ENCODE measurements at regions not wholly inside any gene's neighbourhood (a gene's known extent, or its start where the extent isn't known, plus 50 kb on each side); places are given as distances from the start of the nearest gene placed in this dataset.
"Not testable (repeated sequence)": the region's sequence is repeated elsewhere in the genome, so short reads cannot be mapped to it uniquely, and the experiment has no call there.

- not testable (repeated sequence) for H3K4me1 Mint-ChIP-seq; H3K27ac Mint-ChIP-seq (ENCODE audit: low read depth); H3K4me3 Mint-ChIP-seq; DNase-seq (ENCODE audit: low spot score in 2 of 2); H3K27me3 Mint-ChIP-seq; H3K36me3 Mint-ChIP-seq (ENCODE audit: insufficient read depth); H3K9me3 Mint-ChIP-seq; ATAC-seq (replicated peaks; ENCODE audit: extremely low read depth, poor library complexity, severe bottlenecking)
Measured at GRCh38 chr16:29340235-29340634, 66.3 kb downstream of the NPIPB11 start.

DNA sequence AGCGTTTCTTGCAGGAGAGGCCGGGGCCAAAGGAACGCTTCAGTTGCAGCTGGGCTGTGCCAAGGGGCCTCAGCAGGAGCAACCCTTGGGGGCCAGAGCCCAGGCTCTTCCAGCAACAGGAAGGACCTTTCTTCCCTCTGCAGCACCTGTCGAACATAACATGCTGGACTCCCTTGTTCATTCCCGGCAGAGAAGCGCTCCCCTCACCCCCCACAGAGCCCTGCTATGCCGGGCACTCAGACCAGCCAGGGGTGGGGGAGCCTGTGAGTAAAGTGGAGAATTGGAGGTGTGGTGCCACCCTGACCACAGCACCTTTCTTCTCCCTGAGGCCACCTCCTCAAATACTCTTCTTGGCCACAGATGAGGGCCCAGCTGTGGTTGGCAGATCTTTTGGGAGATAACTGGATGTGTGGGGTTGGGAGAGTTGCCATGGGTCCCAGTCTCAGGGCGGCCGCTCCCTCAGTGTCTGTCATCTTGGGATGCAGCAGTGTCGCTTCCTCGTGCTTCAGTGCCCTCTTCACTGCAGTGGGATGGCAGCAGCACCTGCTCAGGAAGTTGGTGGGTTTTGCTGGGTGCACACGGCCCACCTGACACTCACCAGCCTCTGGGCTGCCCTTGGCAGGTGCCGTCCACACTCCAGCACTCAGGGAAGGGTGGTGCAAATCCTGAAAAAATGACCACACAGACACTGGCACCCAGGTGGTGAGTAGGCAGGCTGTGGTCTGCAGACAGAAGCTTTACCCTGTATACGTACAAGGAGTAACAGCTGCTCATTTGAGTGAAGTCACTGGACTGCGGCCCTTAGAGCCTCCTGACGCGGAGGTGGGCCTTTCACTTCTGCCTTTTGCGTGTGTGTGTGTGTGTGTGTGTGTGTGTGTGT, 67.5 kb downstream of the NPIPB11 start:
- not testable (repeated sequence) for H3K27me3 Mint-ChIP-seq; H3K4me3 Mint-ChIP-seq; H3K36me3 Mint-ChIP-seq (ENCODE audit: insufficient read depth); H3K9me3 Mint-ChIP-seq; DNase-seq (ENCODE audit: low spot score in 2 of 2); H3K4me1 Mint-ChIP-seq; H3K27ac Mint-ChIP-seq (ENCODE audit: low read depth)
- peak; percentile 61 for ATAC-seq (replicated peaks; ENCODE audit: extremely low read depth, poor library complexity, severe bottlenecking)

- not testable (repeated sequence) for H3K27ac Mint-ChIP-seq (ENCODE audit: low read depth); DNase-seq (ENCODE audit: low spot score in 2 of 2); H3K27me3 Mint-ChIP-seq; H3K4me3 Mint-ChIP-seq; H3K4me1 Mint-ChIP-seq; ATAC-seq (replicated peaks; ENCODE audit: extremely low read depth, poor library complexity, severe bottlenecking); H3K36me3 Mint-ChIP-seq (ENCODE audit: insufficient read depth); H3K9me3 Mint-ChIP-seq
Measured at GRCh38 chr16:29337385-29337901, 69.1 kb downstream of the NPIPB11 start.

GRCh38 chr16:29335549-29335846, 71.0 kb downstream of the NPIPB11 start:
- H3K4me1 Mint-ChIP-seq; H3K4me3 Mint-ChIP-seq; DNase-seq (ENCODE audit: low spot score in 2 of 2); H3K36me3 Mint-ChIP-seq (ENCODE audit: insufficient read depth); H3K9me3 Mint-ChIP-seq; H3K27me3 Mint-ChIP-seq; H3K27ac Mint-ChIP-seq (ENCODE audit: low read depth): not testable (repeated sequence)
- ATAC-seq (replicated peaks; ENCODE audit: extremely low read depth, poor library complexity, severe bottlenecking), result peak; percentile 37

DNA sequence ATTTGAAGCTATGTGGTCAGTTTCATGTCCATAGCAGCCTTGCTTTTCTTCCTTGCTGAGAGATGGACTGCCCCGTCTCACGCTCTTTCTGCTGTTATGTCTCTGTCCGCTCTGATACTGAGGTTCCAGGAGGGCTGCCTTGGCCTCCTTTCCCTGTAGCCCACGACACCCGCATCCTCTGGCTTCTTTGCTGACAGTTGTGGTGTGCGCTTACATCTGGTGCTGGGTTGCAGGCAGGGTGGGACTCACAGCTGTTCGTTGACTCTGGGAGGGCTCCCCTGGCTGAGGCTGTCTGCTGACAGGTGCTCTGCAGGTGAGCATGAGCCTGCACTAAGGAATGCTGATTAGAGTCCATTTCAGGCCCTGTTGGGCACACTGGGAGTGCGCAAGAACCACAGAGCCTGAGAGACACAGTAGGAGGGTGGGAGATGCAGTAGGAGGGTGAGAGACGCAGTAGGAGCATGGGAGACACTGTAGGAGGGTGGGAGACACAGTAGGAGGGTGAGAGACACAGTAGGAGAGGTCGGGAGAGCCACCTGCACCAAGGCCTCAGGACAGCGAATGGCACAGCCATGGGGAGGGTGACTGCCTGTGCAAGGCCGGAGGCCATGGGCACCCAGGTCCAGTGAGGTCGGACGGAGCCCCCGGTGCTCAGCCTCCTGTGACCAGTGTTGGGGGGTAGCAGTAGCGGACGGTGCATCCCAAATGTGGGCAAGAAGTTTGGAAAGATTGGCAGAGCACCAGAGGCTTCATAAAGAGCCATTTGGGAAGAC, 71.5 kb downstream of the NPIPB11 start:
- not testable (repeated sequence) for H3K27me3 Mint-ChIP-seq; H3K4me3 Mint-ChIP-seq; H3K36me3 Mint-ChIP-seq (ENCODE audit: insufficient read depth); H3K4me1 Mint-ChIP-seq; DNase-seq (ENCODE audit: low spot score in 2 of 2); H3K9me3 Mint-ChIP-seq; ATAC-seq (replicated peaks; ENCODE audit: extremely low read depth, poor library complexity, severe bottlenecking); H3K27ac Mint-ChIP-seq (ENCODE audit: low read depth)

- not testable (repeated sequence) for H3K27ac Mint-ChIP-seq (ENCODE audit: low read depth); ATAC-seq (replicated peaks; ENCODE audit: extremely low read depth, poor library complexity, severe bottlenecking); H3K4me3 Mint-ChIP-seq; H3K27me3 Mint-ChIP-seq; DNase-seq (ENCODE audit: low spot score in 2 of 2); H3K36me3 Mint-ChIP-seq (ENCODE audit: insufficient read depth); H3K9me3 Mint-ChIP-seq; H3K4me1 Mint-ChIP-seq
Measured at GRCh38 chr16:29333492-29334097, 72.9 kb downstream of the NPIPB11 start.

DNA sequence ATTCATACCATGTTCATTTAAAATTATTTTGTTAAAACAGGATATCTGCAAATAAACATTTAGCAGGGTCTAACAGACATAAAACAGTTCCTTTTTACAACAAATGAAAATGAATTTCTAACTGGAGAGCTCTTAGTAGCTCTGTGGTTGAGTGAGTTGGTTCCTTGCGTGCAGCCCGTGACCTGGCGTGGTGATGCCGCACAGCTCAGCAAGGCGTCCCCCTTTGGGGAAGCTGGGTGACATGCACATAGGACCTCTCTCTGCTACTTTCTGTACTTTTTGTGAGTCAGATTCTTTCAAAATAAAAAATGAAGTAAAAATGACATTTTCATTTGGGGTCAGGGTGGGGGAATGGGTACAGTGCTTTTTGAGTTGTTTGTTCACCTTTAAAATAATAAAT, 75.9 kb downstream of the NPIPB11 start:
- H3K27ac Mint-ChIP-seq (ENCODE audit: low read depth); ATAC-seq (replicated peaks; ENCODE audit: extremely low read depth, poor library complexity, severe bottlenecking); DNase-seq (ENCODE audit: low spot score in 2 of 2); H3K36me3 Mint-ChIP-seq (ENCODE audit: insufficient read depth); H3K27me3 Mint-ChIP-seq; H3K4me1 Mint-ChIP-seq; H3K4me3 Mint-ChIP-seq; H3K9me3 Mint-ChIP-seq: not testable (repeated sequence)

DNA sequence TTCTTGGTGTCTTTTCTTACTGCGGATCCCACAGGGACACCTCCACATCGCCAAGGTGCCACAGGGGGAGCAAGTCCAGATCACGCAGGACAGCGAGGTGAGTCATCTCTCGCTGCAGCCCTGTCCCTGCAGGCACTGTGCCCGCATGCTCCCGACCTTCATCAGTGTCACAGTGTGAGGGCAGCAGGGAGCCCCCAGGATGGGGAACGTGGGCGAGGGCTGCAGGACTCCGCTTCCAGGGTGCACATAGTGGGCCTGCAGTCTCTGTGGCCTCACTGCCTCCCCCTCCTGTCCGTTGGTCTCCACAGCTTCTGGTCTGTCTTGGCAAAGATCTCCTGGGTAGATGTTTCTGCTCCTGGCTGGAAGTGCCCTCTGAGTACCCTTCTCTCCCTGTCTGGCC, 78.0 kb downstream of the NPIPB11 start:
- DNase-seq (ENCODE audit: low spot score in 2 of 2); H3K4me3 Mint-ChIP-seq; H3K9me3 Mint-ChIP-seq; H3K27ac Mint-ChIP-seq (ENCODE audit: low read depth); H3K27me3 Mint-ChIP-seq; H3K4me1 Mint-ChIP-seq; ATAC-seq (replicated peaks; ENCODE audit: extremely low read depth, poor library complexity, severe bottlenecking); H3K36me3 Mint-ChIP-seq (ENCODE audit: insufficient read depth): not testable (repeated sequence)

GRCh38 chr16:29327631-29328408, 78.7 kb downstream of the NPIPB11 start:
- H3K4me3 Mint-ChIP-seq; H3K9me3 Mint-ChIP-seq; H3K4me1 Mint-ChIP-seq; ATAC-seq (replicated peaks; ENCODE audit: extremely low read depth, poor library complexity, severe bottlenecking); DNase-seq (ENCODE audit: low spot score in 2 of 2); H3K36me3 Mint-ChIP-seq (ENCODE audit: insufficient read depth); H3K27ac Mint-ChIP-seq (ENCODE audit: low read depth); H3K27me3 Mint-ChIP-seq: not testable (repeated sequence)

- not testable (repeated sequence) for ATAC-seq (replicated peaks; ENCODE audit: extremely low read depth, poor library complexity, severe bottlenecking); H3K27ac Mint-ChIP-seq (ENCODE audit: low read depth); H3K9me3 Mint-ChIP-seq; H3K4me1 Mint-ChIP-seq; DNase-seq (ENCODE audit: low spot score in 2 of 2); H3K36me3 Mint-ChIP-seq (ENCODE audit: insufficient read depth); H3K4me3 Mint-ChIP-seq; H3K27me3 Mint-ChIP-seq
Measured at GRCh38 chr16:29326164-29327125, 80.1 kb downstream of the NPIPB11 start.

DNA sequence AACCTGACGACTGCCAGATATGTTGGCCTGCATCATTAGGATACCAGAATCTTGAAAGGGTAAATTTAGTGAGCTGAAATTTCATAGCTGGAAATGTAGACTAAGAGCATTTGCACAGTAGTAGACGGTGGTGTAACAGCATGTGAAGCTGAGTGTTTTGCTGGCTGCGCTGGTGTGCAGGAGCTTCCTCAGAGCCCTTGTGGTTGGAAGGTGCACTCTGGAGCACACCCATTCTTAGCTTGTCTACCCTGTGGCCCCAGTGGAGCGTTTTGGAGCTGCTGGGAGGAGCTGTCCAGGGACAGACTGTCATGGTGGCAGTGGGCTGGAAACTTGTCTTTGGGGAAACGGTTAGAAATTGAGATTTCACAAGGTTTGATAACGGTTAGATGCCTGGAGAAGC, 82.8 kb downstream of the NPIPB11 start:
- H3K36me3 Mint-ChIP-seq (ENCODE audit: insufficient read depth); H3K27me3 Mint-ChIP-seq; H3K4me3 Mint-ChIP-seq; DNase-seq (ENCODE audit: low spot score in 2 of 2); H3K27ac Mint-ChIP-seq (ENCODE audit: low read depth); H3K4me1 Mint-ChIP-seq; ATAC-seq (replicated peaks; ENCODE audit: extremely low read depth, poor library complexity, severe bottlenecking); H3K9me3 Mint-ChIP-seq: not testable (repeated sequence)
